Head of caudate nucleus (tissue), 42 donors: ENCODE measurements at regions not wholly inside any gene's neighbourhood (a gene's known extent, or its start where the extent isn't known, plus 50 kb on each side); places are given as distances from the start of the nearest gene placed in this dataset.
A peak's percentile ranks its signal among the peaks of the same experiment; 100 is the strongest.

Experiments
- DNase-seq, 42 donors: peaks; one replicate each; pipeline versions ENCODE4 v3.0.0 to v3.0.0-alpha.2; 2020 to 2021; ENCODE audit warnings: mixed read lengths in 7 of 42
- intact Hi-C: fragments of 100-400 bp; cut with DNase I; formaldehyde crosslinking; loops from one replicate; pipeline ENCODE4 v1.15.0; 2022

- DNase-seq, result peak in 2 of 42 donors; percentile 33 to 36
Measured at GRCh38 chr5:173531863-173532262, 84.6 kb downstream of the BOD1 start.

DNA sequence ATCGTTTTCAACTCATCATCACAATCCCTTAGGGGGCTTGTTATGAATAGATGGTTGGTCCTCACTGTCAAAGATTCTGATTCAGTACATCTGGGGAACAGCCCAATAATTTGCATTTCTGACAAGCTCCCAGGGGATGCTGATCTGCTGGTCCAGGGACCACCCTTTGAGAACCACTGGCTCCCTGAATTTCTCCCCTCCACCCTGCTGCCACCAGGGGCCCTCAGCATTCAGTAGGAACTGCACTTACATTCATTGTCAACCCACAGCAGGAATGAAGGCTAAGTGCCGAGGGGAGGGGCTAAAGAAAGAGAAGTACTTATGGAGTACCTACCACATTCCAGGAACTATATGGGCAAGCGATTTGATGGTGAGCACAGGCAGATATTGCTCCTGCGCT lies 85.9 kb downstream of the BOD1 start:
- peak in 2 of 42 donors; percentile 16 to 50 for DNase-seq
- intact Hi-C loops, result no loop called here

More at GRCh38 chr5:173531863-173532262, 84.6 kb downstream of the BOD1 start:
- intact Hi-C loops, result no loop called here

DNA sequence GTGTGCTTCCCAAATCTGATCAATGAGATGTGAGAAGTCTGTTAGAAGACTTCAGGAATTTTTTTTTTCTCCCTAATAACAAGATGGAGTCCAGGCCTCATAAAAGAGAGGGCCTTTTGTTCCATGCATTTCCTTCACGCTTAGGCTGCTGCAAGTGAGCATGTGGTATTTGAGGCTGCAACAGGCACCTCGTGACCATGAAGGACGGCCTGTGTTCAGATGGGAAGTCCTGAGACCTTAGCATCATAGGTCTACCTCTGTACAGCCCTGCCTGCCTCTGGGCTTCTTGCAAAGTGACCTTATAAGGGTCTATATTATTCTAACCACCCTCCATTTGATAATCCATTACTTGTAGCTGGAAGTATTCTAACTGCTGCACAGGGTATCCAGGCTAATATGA lies 86.6 kb downstream of the BOD1 start:
- intact Hi-C loops, result no loop called here

GRCh38 chr5:173527671-173528070 lies 88.8 kb downstream of the BOD1 start:
- intact Hi-C loops, result no loop called here

More for the DNA sequence above, 86.6 kb downstream of the BOD1 start:
- DNase-seq, result peak in 1 of 42 donors; percentile 38

GRCh38 chr5:173524136-173524535 lies 92.3 kb downstream of the BOD1 start:
- DNase-seq, result peak in 1 of 42 donors; percentile 33
- intact Hi-C loops, result no loop called here

More at GRCh38 chr5:173527671-173528070, 88.8 kb downstream of the BOD1 start:
- DNase-seq, result peak in 1 of 42 donors; percentile 31

DNA sequence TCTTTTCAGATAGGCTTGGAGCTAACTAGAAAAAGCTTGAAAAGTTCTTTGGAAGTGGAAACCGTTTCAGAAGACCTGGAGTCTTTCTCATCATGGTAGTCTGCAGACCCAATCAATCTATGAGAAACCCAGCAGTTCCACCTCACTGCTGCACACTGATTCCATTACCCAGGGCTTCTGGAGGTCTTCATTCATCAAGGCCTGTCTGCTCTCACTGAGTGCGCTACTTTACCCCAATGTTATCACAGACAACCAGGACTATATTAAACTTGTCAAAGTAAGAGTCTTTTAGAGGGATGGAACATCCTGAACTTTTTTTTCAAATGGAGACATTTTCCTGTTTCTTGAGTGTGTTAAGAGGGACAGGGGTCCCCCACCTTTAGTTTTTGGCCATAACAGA lies 93.1 kb downstream of the BOD1 start:
- intact Hi-C loops, result no loop called here
- no peak for DNase-seq

DNA sequence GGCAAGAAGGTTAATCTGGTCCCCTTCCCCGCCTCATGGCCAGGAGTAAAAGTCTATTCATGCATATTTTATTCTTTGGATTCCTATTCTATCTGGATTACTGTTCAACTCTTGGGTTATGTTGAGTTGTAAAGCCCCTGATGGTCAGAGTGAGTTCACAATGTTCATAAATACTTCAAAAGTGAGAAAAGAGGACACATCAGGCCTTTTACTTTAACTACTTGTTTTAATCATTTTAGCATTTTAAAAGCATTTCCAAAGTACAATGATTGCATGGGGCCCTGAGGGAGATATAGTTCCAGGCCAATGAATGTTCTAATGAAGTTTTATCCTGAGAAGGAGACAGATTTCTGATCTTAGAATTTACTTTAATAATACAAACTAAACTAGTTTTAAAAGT lies 93.9 kb downstream of the BOD1 start:
- peak in 1 of 42 donors; percentile 9 for DNase-seq
- intact Hi-C loops, result no loop called here

- intact Hi-C loops, result no loop called here
- DNase-seq, result peak in 1 of 42 donors; percentile 7
Measured at GRCh38 chr5:173518856-173519255, 97.6 kb downstream of the BOD1 start.

DNA sequence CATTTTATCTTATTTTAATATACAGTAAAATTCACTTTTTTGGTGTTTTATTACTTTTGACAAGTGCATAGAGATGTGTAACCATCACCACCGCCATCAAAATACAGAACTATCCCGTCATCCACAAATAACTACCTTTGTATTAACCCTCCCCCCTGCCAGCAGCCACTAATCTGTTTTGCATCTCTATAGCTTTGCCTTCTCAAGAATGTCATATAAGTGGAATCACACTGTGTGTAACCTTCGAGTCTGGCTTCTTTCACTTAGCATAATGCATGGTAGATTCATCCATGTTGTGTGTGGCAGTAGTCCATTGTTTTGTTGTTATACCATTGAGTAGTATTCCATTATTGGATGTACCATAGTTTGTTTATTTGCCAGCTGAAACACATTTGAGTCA lies 98.8 kb downstream of the BOD1 start:
- intact Hi-C loops, result no loop called here

GRCh38 chr5:173515526-173515925 lies 100.9 kb downstream of the BOD1 start:
- intact Hi-C loops, result no loop called here
- DNase-seq, result no peak

More for the DNA sequence above, 98.8 kb downstream of the BOD1 start:
- DNase-seq, result no peak

- DNase-seq, result peak in 2 of 42 donors; percentile 20 to 45
- intact Hi-C loops, result no loop called here
Measured at GRCh38 chr5:173514661-173515060, 101.8 kb downstream of the BOD1 start.

- intact Hi-C loops, result no loop called here
- peak in 1 of 42 donors; percentile 34 for DNase-seq
Measured at GRCh38 chr5:173513521-173513991, 102.9 kb downstream of the BOD1 start.

DNA sequence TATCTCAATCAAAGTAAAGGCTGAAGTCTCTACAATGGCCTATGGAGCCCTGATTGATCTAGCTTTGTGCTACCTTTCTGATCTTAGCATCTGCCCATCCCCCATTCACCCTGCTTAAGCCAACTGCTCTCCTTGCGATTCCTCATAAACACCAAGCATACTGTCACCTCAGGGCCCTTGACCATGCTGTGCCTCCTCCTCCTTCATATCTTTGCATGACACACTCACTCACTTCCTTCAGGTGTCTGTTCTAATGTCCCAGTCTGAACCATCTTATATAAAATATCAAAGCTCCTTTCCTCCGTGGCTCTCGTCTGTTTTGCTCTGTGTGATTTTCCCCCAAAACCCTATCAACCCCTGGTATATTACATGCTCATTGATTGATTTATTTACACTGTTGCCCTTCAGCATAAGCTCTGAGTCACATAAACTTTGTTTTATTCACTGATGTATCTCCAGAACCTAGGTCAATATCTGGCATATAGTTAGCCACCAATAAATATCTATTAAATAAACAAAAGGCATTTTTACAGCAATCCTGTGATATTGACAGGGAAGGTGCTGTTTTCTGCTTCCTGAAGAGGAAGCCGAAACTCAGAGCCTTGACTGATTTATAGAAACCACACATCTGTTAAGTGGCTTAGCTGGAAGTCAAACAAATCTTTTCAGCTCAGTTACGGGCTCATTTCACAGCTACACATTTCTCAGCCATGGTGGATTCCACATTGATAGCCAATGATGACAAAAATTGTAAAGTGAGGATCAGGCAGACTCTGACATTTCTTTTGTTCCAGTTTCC lies 103.6 kb downstream of the BOD1 start:
- DNase-seq, result no peak
- intact Hi-C loops, result no loop called here

DNA sequence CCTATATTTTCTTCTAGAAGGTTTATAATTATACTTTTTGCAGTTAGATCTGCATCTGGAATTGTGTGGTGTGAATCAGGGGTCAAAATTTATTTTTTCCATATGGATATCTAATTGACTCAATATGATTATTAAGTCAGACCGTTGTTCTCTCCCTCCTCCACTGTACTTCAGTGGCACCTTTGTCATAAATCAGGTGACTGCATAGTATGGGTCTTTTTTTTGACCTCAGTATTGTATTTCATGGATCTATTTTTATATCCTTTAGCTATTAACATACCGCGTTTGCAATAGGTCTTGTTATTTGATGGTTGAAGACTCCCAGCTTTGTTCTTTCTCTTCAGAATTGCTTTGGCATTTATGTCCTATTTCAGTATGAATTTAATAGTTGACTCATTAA lies 107.4 kb downstream of the BOD1 start:
- DNase-seq, result no peak
- intact Hi-C loops, result no loop called here

DNA sequence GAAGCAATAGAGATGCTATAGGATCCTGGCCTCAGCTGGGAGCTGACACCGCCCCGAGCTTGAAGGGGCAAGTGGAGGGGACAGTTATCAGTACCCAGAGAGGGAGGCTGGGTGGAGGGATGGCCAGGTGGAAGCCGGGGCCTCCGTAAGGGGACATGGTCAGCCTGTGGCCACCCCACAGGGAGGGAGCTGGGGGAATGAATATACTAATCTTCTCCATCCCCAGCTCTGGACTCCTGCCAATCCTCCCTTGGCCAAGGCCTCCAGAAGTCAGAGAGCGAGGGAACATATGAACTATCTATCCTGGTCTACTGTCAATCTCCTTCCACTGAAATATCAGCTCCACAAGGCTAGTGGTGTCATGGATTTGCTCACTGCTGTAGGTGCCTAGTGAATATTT lies 109.3 kb downstream of the BOD1 start:
- intact Hi-C loops, result no loop called here
- no peak for DNase-seq

- intact Hi-C loops, result no loop called here
Measured at GRCh38 chr5:173505634-173506033, 110.8 kb downstream of the BOD1 start.

GRCh38 chr5:173501922-173502321 lies 114.5 kb downstream of the BOD1 start:
- DNase-seq, result no peak
- intact Hi-C loops, result no loop called here

More at GRCh38 chr5:173505634-173506033, 110.8 kb downstream of the BOD1 start:
- DNase-seq, result no peak

GRCh38 chr5:173501271-173501670 lies 115.2 kb downstream of the BOD1 start:
- DNase-seq, result no peak
- intact Hi-C loops, result no loop called here

GRCh38 chr5:173500213-173500560 lies 116.3 kb downstream of the BOD1 start:
- no peak for DNase-seq
- intact Hi-C loops, result no loop called here

- intact Hi-C loops, result loop anchor here (10.0 kb wide), 1 partner anchor 205 kb away; no protein-coding TSS in a partner anchor
- DNase-seq, result peak in 1 of 42 donors; percentile 12
Measured at GRCh38 chr5:173499471-173500212, 116.8 kb downstream of the BOD1 start.
